ENCODE measurements at regions not wholly inside any gene's neighbourhood (a gene's known extent, or its start where the extent isn't known, plus 50 kb on each side); places are given as distances from the start of the nearest gene placed in this dataset.

DNA sequence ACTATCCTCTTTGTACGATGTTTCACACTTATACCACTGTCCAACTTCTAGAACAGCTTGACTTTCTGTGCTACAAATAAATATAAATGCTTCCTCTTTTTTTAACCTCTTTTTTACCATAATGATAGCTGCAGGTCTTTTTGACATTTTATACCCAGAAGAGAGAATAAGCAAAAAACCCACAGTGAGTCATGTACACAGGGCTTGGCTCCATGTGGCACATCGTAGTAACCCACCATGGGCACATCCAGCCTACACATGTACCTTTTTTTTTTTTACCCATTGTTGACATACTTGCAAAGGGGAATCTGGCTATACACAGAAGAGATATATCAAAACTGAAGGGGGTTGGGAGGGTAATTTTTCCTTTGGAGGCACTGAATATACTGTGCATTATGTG lies 59.5 kb upstream of the RSPO3 start:
- Histone ChIP-seq H3K4me3 (ENCODE audit: low read length) (no peak overlapping the region), H3K36me3 (ENCODE audit: control insufficient read depth, insufficient read depth, low read length) (no peaks in the 10 kb centered on the region), H3K4me1 (ENCODE audit: control insufficient read depth, insufficient read depth, low read length) (no peaks in the 10 kb centered on the region), H3K9ac (ENCODE audit: low read length) (no peak overlapping the region), H3K27ac (ENCODE audit: low read depth, low read length) (no peak overlapping the region), H3K27me3 (ENCODE audit: control insufficient read depth, insufficient read depth, low read length) (no peaks in the 10 kb centered on the region)

Data from rectal smooth muscle tissue (tissue), 1 donor.